ENCODE measurements at regions not wholly inside any gene's neighbourhood (a gene's known extent, or its start where the extent isn't known, plus 50 kb on each side); places are given as distances from the start of the nearest gene placed in this dataset.

DNA sequence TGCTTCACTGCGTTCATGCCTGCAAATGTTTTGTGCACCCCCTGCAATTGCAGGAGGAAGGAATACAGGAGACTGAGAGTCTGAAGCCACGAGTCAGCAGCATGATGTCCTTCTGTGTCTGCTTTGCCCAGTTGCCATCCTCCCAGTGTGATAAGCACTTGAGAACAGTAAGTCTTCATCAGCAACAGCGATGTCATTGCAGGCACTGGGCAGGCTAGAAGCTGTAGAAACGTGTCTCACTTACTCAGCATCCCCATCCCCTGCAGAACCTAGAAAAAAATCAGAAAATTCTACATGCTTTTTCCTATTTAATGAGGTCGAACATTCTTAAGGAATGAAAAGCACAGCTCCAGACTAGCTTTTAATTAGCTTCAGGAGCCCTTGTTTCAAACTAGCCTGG lies 156.5 kb upstream of the LPP start:
- TF ChIP-seq CTCF (IDR thresholded peaks at IDR 0.05) (no peak), EZH2 (IDR thresholded peaks at IDR 0.05; ENCODE audit: borderline replicate concordance, insufficient read depth, low read depth, low read length, poor library complexity, severe bottlenecking) (no peak)

All from B cell (primary cell).